HUDEP-2 (cell line): ENCODE measurements at regions not wholly inside any gene's neighbourhood (a gene's known extent, or its start where the extent isn't known, plus 50 kb on each side); places are given as distances from the start of the nearest gene placed in this dataset.

Source experiments
- DNase-seq, 76 experiments: peaks; one replicate each; lab custom pipeline; 2025; ENCODE audit not compliant: unreplicated experiment in 76 of 76; lab: John Stamatoyannopoulos, UW

DNA sequence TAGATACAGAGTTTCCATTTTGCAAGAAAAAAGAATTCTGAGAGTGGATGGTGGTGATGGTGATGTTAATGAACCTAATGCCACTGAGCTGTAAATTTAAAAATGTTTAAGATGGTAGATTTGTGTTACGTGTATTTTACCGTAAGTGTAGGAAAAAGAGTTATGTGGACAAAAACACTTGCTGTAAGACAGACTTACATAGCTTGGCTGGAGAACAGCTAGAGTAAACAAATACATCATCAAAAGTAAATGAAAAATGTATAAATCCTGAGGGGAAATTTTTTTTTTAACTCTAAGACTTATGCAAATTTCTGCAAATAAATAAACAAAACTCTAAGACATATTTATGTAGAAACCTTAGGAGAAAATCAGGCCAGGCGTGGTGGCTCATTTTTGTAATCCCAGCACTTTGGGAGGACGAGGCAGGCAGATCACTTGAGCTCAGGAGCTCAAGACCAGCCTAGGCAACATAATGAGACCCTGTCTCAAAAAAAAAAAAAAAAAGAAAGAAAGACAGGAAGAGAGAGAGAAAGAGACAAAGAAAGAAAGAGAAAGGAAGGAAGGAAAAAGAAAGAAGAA, 66.2 kb upstream of the CDK13 start:
- DNase-seq: no peak

DNA sequence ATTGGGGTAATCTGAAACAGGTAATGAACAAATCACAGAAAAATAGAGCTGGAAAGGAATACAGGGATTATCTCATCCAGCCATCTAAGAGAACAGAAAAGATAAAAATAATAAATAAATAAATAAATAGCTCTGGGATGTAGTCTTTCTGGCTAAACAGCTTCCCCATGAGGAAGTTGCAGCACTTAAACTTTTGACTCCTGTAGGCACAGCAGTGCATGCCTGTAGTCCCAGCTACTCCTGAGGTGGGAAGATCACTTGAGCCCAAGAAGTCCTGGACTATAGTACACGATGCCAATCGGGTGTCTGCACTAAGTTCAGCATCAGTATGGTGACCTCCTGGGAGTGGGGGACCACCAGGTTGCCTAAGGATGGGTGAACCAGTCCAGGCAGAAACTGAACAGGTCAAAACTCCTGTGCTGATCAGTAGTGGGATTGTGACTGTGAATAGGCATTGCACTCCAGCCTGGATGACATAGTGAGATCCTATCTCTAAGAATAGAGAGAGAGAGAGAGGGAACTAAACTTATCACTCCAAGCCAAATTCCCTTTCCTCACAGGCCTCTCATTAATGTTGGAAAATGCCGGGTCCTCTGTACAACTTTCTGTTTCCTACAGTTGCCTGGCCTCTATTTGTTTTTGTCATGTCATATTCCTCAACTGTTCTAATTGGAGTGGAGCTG, 61.7 kb upstream of the CDK13 start:
- no peak for DNase-seq

DNA sequence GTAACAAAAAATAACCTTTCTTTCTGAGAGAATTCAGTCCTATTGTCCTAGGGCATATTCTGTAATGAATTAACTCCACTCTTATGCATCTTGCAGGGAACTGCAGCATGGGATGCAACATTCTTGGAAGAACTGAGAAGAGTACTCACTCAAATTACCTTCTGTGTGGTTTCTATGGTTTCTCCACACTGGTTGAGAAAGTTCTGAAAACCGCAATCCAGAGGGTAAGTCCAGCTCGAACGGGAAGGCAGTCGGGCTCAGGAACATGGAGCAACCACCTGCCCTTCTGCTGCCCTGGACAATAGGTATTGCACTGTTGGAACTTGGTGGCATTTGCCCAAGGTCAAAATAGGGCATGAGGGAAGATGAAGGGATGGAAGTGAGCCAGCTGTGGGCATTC, 59.6 kb upstream of the CDK13 start:
- DNase-seq: no peak

DNA sequence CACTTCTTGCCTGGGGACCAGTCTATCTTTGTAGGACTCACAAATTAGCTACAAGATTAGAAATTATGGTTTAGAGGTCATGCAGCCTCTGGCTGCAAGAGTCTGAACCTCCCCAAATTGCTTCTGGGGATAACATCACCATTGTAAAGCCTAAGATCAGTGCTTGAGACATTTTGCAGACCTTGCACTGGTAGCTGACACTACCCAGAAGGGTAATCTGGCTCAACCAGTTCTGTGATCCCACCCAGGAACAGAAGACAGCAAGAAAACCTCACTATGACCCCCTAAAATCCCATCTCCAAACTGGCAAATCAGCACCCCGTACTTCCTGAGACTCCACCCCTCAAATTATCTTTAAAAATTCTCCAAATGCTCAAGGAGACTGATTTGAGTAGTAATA, 58.2 kb upstream of the CDK13 start:
- DNase-seq: no peak

DNA sequence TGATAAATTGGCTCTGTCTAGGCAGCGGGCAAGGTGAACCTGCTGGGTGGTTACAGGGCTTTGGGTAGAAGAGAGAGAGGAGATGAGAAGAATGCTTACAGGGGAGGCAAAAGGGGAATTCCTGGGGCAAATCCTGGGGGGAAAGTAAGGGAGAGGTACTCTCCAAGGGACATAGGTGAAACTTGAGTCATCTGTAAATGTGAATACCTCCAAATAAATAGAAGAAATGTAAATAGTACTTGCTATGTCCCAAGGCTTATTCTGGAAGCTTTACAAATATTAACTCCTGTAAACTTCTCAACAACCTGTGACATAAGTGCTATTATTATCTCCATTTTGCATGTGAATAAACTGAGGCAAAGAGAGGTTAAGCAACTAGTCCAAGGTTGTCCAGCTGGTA, 57.7 kb upstream of the CDK13 start:
- DNase-seq: no peak

DNA sequence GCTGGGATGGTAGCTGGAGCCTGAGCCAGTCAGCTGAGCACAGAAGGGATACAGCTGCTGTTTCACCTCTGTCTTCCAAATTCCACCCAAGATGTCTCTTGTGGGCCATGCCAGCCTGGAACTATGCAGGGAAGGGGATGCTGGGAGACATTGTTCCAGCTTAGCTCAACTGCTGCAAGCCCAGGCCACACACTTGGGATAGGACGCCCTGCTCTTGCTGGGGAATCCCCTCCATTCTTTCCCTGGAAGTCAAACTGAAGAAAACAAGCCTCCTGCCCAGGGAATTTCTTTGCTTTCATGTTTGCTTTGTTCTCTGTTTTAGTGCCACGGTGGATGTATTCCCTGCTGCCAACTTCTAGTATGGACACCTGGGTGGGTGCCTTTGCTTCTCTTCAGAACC, 55.2 kb upstream of the CDK13 start:
- DNase-seq: no peak

DNA sequence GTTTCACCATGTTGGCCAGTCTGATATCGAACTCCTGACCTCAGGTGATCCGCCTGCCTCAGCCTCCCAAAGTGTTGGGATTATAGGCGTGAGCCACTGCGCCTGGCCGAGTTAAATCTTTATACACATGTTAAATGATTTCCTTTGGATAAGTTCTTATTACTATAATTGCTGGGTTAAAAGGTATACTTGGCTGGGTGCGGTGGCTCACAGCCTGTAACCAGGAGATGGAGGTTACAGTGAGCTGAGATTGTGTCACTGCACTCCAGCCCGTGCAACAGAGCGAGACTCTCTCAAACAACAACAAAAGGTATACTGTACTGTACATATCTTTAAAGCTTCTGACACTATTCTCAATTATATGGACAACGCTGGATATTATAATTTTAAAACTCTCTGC, 53.2 kb upstream of the CDK13 start:
- no peak for DNase-seq

DNA sequence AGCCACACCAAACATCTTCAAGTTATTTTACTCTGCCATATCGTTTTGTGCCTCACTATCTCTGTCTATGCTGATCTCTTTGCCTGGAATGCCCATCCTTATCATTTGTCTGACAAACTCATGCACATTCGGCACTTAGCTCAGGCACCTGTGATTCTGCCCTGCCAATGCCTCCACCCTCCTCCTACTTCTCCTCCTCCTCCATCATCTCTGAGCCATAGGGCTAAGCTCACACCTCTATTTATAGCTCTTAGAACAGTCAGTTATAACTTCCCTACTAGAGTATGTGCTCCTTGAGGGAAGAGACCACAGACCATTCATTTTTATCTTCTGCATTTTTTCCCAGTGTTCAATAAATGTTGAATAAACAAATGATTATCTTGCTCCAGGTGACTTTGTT, 51.2 kb upstream of the CDK13 start:
- no peak for DNase-seq
